ENCODE measurements at regions not wholly inside any gene's neighbourhood (a gene's known extent, or its start where the extent isn't known, plus 50 kb on each side); places are given as distances from the start of the nearest gene placed in this dataset.

- no peak for TF ChIP-seq MAX (IDR thresholded peaks at IDR 0.05)
- TF ChIP-seq YY1 (IDR thresholded peaks at IDR 0.05; ENCODE audit: low read depth), result no peak
- TF ChIP-seq FOXM1 (IDR thresholded peaks at IDR 0.05; ENCODE audit: borderline replicate concordance, low read depth), result no peak
- TF ChIP-seq EP300 (IDR thresholded peaks at IDR 0.05; ENCODE audit: borderline replicate concordance), result no peak
- no peak for TF ChIP-seq USF1 (IDR thresholded peaks at IDR 0.05)
- no peak for TF ChIP-seq TAF1 (IDR thresholded peaks at IDR 0.05; ENCODE audit: low read depth)
- TF ChIP-seq TEAD4 (IDR thresholded peaks at IDR 0.05), result no peak
- TF ChIP-seq RAD21 (IDR thresholded peaks at IDR 0.05; ENCODE audit: low read depth), result no peak
- no peak for TF ChIP-seq TCF12 (IDR thresholded peaks at IDR 0.05; ENCODE audit: low read depth)
Observed at GRCh38 chr17:11029791-11030190, 191.9 kb upstream of the PIRT start.
